ENCODE measurements at regions not wholly inside any gene's neighbourhood (a gene's known extent, or its start where the extent isn't known, plus 50 kb on each side); places are given as distances from the start of the nearest gene placed in this dataset.

- RAD21 ChIA-PET (ENCODE audit: unreplicated experiment) = no interaction called here
- no peaks in the 10 kb centered on the region for H3K9me3 ChIP-seq (replicated peaks; ENCODE audit: control insufficient read depth, insufficient read depth, low read length)
- no peaks in the 10 kb centered on the region for H3K79me2 ChIP-seq (ENCODE audit: control insufficient read depth, insufficient read depth, low read length)
- CTCF ChIA-PET = no interaction called here
- no TSS peak for BruUV-seq (replicated peaks)
- intact Hi-C loops (cut with micrococcal nuclease; ENCODE audit: unreplicated experiment) (no loop called here), in situ Hi-C loops (cut with MboI) (no loop called here)
- H2AFZ ChIP-seq (ENCODE audit: control insufficient read depth, low read depth, low read length) = no peak overlapping the region
- FAIRE-seq = no peak
- H3K4me2 ChIP-seq (ENCODE audit: control insufficient read depth, insufficient read depth) = no peak overlapping the region
- TF ChIP-seq E4F1 (IDR thresholded peaks at IDR 0.05; ENCODE audit: borderline replicate concordance, partially characterized antibody) (no peak), YY1 (IDR thresholded peaks at IDR 0.05; ENCODE audit: low read depth, low read length) (no peak), POLR2AphosphoS2 (IDR thresholded peaks at IDR 0.05; ENCODE audit: low read depth, low read length) (no peak), CTCF (IDR thresholded peaks at IDR 0.05 in 2 of 3, conservative IDR thresholded peaks at IDR 0.05 in 1 of 3; ENCODE audit: control insufficient read depth in 2 of 3, extremely low read depth in 1 of 3, insufficient read depth in 1 of 3, low read depth in 3 of 3, low read length in 3 of 3) (no peak)
- no peaks in the 10 kb centered on the region for H4K20me1 ChIP-seq (ENCODE audit: control insufficient read depth, insufficient read depth)
- DNase-seq (ENCODE audit: low read depth, low spot score) = no peak
- H3K9ac ChIP-seq (ENCODE audit: control insufficient read depth, insufficient read depth, low read length) = no peak overlapping the region
- no peak overlapping the region for H3K4me3 ChIP-seq
- SMC1A ChIA-PET (ENCODE audit: uncharacterized antibody, unreplicated experiment) = interaction anchor here (1.3 to 1.8 kb wide), 2 partner anchors 37 to 273 kb away, joined by 4 read pairs; no protein-coding TSS in a partner anchor
- no peak for ATAC-seq
- no peaks in the 10 kb centered on the region for H3K4me1 ChIP-seq (ENCODE audit: control insufficient read depth, insufficient read depth, low read length)
- H3K27me3 ChIP-seq (replicated peaks in 1 of 2; ENCODE audit: control insufficient read depth in 2 of 2, insufficient read depth in 2 of 2, low read length in 1 of 2) = no peaks in the 10 kb centered on the region
- POLR2A ChIA-PET = no interaction called here
- no peaks in the 10 kb centered on the region for H3K36me3 ChIP-seq (ENCODE audit: control insufficient read depth in 2 of 2, insufficient read depth in 2 of 2, low read length in 1 of 2)
- H3K27ac ChIP-seq (ENCODE audit: control insufficient read depth, insufficient read depth) = no peak overlapping the region
Measured at GRCh38 chr13:81207231-81207630, 866.3 kb upstream of the SPRY2 start.

Data from GM12878 (cell line).